ENCODE measurements at regions not wholly inside any gene's neighbourhood (a gene's known extent, or its start where the extent isn't known, plus 50 kb on each side); places are given as distances from the start of the nearest gene placed in this dataset.
A peak's percentile ranks its signal among the peaks of the same experiment; 100 is the strongest.

DNA sequence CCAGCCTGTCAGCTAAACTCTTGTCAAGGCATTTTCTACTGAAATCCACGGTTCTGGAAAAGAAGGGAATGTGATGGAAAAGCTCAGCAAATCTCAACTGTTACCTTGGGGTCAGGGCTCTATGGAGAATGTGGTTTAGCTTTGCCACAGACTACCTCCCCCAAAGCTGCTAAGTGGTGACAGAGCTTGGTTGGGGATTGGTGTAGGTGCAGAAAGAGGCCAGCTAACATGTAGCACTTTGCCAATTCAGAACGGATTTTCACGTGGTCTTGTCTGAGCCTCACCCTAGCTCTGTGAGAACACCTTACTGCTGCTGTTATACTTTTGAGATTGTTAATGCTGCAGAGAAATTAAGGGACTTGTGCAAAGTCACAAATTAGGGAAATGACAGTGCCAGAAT is 331.1 kb downstream of the RND3 start:
- no peak for DNase-seq

DNA sequence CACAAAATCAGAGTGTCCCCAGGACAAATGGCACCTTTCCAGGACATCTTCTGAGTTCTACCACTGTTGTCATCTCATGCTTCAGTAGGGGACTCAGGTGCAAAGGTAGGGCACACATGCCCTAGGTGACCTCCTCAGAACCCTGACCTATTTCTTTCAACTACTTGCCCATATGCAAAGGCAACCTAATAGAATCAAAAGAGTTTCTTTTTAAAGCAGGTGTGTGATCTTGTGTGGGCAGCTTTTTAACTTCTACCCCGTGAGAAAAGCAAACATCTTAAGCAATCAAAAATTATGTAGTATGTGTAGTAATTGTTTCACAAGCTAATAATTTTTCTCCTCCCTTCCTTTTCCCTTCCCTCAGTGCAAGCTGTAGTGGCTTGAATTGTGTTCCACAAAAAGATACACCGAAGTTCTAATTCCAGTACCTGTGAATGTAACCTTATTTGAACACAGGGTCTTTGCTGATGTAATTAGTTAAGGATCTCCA is 333.1 kb downstream of the RND3 start:
- no peak for DNase-seq

DNA sequence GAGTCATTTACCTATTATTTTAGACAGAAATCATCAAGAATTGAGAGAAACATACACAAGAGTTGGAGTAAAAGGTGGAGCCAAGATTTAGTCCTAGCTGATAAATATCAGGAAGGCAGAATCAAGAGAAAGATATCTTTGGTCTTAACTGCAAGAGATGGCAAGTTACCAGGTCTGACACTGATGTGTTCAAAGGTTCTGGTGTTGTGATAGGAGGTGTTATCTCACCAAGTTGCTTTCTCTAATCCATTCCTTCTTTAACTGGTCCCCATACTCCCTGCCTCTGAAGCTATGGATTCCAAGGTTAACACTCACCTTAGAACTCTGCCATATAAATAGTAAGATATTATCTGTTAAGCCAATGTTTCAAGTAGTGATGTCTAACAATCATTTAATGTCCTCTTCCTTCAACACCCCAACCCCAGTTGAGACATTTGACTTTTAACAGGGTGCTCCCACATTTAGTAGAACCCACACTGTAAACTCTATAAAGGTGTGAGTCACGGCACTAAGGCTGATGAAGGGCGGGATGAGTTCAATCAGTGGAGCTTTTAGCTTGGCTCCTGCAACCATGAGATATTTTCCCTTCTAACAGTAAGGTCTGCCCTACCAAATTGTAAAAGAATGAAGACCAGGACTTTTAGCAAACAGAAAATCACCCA is 333.7 kb downstream of the RND3 start:
- no peak for DNase-seq

DNA sequence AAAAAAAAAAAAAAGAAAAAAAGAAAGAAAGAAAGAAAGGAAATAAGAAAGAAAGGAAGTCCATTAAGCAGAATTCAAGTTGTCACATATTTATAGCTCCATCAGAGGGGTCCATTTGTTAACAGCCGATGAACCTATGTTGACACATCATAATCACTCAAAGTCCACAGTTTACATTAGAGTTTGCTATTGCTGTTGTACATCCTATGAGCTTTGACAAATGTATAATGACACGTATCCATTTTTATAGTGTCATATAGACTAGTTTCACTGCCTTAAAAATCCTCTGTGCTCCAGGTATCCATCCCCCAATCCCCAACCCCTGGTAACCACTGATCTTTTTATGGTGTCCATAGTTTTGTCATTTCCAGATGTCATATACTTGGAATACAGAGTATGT is 335.2 kb downstream of the RND3 start:
- DNase-seq, result no peak

DNA sequence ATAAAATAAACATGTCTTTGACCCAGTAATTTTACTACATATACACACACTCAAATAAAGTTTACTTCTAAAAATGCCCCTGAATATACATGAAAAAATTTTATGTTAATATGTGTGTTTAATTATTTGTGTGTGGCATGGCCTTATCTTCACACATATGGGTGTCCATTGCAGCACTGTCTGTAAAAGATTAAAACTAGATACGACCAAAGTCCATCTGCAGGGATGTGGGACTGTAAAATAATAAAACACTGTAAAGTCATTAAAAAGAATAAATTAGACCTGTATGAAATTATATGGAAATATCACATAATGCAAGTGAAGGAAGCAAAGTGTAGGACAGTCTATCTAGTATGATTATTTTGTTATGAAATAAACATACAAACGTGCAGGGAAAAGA is 337.3 kb downstream of the RND3 start:
- no peak for DNase-seq

DNA sequence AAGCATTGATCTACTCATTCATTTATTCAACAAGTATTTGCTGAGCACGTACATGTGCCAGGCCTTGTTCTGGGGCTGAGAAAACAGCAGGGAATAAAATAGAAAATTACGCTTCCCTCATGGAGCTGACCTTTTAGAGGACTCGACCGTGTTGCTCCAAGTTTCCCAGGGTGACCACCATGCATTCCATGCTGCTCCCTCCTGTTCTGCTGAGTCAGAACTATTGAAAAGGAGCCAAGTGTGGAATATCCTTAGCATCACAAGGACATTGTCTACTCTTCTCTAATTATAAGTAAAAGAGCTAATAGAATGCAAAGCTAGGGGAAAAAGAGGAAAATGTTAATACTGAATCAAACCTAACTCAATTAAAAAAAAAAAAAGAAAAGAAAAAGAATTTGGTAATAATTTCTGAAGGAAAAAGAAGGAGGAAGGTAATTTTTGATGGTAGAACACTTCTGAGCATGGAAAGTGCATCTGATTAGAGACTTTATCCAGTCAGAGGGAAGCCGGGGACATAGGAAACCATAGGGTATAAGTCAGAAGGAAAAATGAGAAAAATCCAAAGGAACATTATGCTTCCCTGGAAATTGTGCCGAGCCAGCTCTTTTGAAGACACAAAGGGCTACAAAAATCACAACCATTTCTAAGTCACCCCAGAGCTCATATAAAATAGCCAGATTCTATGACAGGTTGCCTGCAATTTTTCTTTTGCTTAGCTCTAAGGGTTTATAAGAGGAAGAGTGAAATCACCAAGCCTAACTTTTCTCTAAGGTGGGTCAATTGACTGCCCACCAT is 339.4 kb downstream of the RND3 start:
- no peak for DNase-seq

DNA sequence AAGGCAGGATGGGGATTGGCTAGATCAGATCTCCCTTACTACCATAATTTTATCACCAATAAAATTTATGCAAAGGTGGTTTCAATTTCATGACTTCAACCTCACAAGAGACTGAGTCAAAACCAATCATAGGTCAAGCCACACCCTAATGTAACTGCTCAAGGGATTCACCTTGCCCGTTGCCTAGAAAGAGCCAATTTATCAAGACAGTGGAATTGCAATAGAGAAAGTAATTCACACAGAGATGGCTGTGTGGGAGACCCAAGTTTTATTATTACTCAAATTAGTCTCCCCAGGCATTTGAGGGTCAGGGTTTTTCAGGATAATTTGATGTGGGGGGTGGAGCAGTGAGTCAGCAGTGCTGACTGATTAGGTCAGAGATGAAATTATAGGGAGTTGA is 340.6 kb downstream of the RND3 start:
- no peak for DNase-seq

DNA sequence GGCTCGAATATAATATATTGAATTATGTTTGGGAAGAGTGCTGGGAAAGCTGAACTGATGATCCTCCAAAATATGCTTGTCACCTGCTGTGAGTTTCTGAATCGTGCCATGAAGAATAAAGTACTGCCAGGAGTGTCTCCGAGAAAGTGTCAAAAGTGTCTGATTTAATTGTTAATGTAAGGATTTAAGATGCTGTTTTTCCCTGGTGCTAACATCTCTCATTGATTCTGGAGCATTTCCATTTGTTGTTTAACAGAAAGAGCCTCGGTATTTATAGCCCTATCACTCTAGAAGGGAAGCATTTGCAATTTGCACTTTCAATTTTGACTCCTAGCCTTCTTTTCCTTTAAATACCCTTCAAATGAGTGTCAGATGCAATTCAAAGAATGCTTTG is 342.2 kb downstream of the RND3 start:
- DNase-seq, result no peak

DNA sequence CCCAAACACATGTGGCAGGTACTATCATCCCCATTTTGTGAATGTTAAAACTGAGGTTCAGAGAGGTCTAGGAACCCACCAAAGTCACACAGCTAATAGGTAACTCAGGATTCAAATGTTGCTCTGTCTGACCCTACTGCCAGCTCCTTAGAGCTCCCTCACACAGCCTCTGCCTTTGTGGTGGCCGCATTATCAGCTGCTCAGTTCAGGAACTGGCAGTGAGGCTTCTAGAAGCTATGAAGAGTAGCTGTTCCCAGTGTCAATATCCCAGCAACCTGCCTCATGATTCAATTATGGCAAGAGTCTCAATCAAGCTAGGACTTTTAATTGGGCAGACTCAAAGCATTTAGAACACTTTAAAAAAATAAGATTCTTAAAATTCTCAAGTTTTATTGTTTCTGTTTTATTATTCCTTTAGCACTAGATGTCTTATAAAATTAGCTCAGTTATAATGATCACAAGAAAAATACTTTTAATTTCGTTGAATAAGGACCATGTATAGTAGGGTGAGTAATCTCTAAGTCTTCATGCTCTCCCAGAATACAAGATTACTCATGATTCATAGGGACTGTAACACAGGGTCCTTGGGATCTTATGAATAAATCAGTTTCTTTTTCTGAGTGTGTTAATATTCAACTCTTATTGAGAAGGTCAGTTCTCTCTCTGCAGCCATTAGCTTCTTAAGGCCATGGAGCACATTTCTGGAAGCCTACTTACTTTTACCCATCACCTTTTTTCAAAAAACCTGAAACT is 342.7 kb downstream of the RND3 start:
- no peak for DNase-seq

DNA sequence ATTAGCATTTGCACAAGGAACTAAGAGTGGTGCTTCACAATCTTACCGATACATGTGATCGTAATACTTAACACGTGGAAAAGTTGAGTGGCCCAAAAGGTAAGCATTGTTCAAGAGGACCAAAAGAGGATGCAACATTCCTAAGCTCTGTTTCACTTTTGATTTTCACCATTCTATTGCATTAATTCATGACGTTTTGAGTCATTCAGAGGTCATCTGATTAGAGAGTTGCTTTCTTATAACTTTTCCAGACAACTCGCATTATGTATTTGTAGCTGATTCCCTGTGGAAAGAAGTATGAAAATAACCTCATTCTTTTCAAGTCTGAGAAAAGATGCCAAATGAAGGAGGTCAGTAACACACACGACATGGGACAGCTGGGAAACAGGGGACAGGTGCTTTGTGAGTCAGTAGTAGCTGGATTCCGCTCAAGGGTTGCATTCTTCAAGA is 344.4 kb downstream of the RND3 start:
- peak; percentile 69 for DNase-seq

DNA sequence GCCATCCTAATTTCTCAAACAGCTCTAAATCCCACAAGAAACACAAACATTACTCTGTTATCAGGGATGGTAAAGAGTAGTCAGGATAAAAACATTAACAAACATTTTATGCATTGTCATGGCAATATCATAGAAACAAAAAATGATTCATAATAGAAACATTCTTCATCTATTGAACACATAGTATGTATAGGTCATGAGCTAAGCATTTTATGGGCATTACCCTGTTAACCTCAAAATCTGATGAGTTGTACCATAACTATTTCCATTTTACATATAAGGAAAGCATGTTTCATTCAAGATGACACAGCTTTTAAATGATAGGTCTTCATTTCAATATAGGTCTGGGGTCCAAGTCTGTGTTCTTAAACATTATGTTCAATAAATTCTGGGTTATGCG is 344.9 kb downstream of the RND3 start:
- peak; percentile 91 for DNase-seq

DNA sequence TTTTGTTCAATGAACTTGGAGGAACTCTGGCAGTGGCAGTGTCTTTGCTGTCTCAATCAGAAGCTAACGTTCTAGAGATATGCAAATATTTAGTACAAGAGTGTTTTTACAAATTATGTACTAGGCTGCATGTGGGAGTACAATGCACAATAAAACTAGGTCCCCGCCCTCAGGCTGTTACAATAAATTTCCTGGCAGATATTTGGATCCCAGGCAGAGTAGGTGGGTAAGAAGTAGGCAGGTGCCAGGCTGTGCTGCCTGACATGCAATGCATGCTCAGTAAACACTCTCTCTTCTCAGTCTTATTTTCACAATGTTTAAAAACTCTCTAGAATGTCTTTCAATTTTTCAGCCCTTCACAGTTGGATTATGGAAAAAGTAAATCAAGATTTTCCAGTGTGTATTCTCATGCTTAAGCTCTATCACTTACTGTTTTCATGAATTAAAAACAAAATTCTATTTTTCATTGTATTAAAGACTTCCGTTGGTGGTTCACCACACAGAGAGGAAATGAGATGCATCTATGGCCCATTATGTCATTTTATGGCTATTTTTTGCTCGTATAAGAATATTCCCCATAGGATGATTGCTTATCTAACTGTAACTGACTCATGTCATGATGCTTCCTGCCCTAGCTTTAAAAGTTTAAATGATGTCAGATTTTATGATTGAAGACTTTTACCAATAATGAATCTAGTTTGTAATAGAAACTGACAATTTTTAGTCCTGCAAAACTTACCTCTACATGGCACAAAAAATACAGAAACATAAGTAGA is 346.1 kb downstream of the RND3 start:
- DNase-seq, result no peak

DNA sequence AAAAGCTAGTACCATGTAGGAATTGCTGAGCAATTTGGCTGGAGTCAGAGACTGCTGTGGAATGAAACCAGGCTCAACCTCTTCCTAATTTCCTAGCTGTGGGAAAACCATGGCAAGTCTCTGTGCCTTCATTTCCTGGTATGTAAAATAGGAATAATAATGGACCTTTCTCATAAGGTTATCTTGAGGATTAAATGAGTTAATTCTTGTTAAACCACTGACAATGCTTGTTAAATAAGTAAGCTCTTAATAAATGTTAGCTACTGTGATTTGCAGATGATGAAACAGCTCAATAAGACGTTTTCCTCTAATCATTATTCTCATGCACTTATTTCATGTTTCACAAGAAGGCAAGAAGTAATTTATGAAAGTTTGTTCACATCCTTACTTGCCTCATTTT is 346.7 kb downstream of the RND3 start:
- no peak for DNase-seq

DNA sequence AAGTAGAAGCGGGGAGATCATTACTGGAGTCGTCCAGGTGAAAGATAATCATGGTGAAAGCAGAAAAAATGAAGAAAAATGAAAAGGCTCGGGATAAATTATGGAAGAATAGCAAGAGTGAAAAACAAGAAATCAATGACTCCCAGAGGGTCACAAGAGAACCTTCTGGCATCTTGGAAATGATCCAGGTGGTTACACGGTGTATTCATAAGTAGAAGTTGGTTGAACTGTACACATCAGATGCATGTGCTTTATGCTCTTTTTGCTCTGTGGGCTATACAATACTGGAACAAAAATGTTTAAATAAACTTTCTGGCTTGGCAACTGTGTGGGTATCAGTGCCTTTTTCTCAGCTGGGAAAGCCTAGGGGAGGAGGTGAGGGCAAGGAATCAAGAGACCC is 348.9 kb downstream of the RND3 start:
- DNase-seq, result no peak

DNA sequence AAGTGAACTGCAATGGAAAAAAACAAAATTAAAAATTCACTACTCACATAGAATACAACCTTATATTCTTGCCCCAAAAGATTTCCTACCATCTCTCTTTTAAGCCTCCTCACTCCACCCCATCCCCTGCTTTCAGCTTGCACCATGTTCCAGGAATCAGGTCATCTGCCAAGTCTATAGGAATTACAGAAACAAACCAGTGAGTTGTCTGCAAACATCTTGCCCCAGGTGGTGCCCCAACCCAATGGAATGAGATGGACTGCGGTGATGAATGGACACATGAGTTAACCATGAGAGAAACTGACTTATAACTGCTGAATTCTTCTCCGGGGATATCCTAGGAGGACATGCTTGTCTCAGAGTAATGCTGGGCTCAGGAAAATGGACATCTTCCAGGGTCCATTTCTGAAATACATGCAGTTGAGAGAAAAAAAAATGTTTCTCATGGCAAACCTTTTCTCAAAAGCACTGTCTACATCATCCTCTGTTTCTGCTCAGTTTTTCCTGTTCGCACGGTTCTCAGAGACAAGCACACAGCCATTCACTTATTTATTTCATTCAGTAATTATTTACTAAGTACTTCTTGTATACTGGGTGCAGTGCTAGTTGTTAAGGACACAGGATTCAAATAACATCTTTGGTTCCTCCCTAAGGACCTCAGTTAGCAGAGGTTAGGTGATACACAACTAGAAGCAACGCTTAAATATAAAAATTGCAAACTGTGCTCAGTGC is 350.0 kb downstream of the RND3 start:
- no peak for DNase-seq

DNA sequence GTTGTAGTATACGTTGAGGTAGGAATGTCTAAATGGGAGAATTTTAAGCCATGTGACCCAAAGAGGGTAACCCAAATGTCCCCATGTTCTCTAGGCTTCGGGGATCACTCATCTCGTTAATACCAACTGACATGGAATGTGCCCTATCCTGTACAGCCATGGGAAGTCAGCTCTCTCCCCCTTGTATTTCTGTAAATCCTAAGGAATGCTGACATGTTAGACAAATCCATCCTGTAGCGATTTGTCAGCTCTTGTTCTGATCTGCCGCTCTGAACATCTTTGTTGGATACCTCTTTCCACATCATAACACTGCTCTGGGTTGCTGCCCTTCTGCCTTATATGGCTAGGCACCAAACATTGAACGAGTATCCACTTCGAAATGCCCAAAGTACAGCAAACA is 350.6 kb downstream of the RND3 start:
- DNase-seq, result no peak

DNA sequence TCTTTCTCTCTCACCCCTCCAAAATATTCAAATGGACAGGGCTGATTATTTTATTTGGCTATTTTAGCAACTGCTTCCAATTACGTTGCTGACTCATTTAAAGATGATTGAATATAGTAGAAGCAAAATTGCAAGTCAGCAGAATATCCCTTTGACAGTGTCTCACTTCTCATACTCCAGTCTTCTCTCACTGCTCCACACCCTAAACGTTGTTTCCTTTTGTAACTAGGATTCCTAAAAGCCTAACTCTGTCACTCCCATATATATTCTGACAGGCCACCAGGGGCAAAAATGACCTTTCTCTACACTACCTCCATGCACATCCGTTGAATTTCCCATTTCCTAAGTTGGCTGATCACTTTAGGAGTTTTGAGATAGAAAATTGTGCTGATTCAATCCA is 351.1 kb downstream of the RND3 start:
- peak; percentile 49 for DNase-seq

DNA sequence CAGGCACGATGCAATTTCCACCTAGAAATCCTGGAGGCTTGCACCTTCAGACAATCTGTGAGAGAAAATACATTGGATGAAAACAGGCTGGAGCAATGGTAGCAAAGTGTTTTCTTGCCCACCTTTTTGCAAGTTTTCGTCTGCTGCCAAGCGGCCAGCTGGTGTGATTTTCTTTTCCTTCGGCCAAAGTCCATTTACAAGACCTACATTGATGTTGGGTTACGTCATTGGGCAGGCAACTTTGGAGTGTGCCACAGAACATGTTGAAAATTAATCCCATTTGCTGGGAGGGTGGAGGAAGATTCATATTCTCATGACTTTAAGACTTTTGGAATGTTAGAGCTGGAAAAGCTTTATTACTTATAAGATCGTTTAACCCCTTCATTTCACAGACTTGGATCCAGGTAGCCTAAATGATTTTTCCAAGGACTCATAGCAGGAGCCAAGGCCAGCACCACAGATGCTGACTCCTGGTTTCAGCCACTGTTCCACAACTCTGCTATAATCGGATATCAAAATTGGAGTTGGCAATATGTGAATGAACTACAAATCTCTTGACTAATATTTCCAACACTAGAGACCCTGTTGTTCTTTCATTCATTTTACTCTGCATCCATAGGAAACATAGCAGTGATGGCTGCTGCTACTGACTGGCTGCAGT is 352.1 kb downstream of the RND3 start:
- DNase-seq, result no peak

DNA sequence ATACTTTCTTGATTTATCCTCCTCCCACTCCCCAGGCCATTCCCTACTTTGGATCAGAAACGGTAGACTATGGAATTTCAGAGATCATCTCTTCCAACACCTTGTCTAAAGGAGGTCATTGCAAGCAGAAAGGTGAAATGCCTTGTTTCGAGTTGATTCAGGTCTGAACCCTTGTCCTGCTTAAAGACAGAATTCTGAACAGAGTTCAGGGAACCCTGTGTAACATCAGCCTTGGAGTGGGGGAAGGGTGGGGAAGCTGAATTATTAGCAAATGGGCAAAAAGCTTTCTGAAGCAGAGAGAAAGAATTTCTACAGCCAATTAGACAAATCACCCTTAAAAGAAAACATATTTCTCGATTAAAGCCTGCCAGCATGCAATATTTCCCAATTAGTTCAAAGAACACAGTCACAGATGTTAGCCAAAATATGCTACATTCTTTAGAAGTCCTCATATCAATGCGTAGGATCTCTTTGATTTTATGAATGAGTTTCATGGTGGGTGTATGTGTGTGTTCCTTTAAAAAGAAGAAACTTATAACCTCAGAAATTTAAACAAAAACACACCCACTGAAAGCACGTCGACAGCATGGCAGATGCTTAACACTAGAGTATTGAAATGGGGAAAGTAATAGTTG is 353.1 kb downstream of the RND3 start:
- DNase-seq, result peak; percentile 84

DNA sequence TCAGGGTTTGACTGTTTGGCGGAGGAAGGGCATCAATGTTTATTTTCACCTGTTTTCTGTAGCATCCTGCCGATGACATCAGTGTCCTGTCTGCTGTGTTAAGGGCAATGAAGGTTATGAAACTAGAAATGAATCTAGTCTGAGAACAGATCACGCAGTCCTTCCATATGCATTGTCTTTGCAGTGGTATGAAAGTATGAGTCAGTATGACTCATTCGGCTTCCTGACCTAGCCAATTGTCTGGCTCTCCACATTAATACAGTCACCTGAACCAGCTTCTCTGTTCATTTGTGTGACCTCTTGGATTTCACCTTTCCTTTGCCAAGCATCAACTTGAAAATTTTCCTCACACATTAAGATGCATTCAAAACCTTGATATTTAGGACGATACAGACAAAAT is 353.8 kb downstream of the RND3 start:
- DNase-seq, result peak; percentile 89
